Stimulated activated CD8-positive, alpha-beta memory T cell treated with anti-CD3 and anti-CD28 coated beads, Interleukin-15, amount 100 ng/mL, for 48 hours (primary cell): ENCODE measurements at regions not wholly inside any gene's neighbourhood (a gene's known extent, or its start where the extent isn't known, plus 50 kb on each side); places are given as distances from the start of the nearest gene placed in this dataset.
"Not testable (repeated sequence)": the region's sequence is repeated elsewhere in the genome, so short reads cannot be mapped to it uniquely, and the experiment has no call there.

Experiments used
- DNase-seq, 2 donors: peaks; one replicate each; pipeline ENCODE4 v3.0.0-alpha.2; 2020; ENCODE audit warnings: low read depth in 2 of 2

- no peak for DNase-seq
These were observed 913.9 kb downstream of the TLE4 start for GRCh38 chr9:80485420-80486250.

DNA sequence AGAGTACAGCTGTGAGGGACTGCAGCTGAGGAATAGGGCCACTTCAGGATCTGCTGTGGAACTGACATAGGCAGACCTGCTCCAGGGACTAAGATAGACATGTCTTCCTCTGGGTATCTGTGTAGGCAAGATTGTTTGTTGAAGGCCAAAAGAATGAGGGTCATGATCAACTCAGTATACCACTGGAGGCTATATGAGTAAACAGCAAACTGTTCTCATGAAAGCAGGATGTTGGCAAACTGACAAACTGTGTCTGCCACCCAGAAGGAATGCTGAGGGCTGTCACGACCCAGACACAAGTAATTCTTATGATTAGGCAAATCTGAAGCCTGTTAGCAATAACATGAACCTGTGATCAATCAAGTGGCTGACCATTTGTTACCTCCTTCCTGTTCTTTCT is 910.5 kb downstream of the TLE4 start:
- DNase-seq = not testable (repeated sequence)

- DNase-seq = no peak
These were observed 895.9 kb downstream of the TLE4 start for GRCh38 chr9:80467632-80468031.

- DNase-seq = no peak
These were observed 893.8 kb downstream of the TLE4 start for GRCh38 chr9:80465556-80465955.

DNA sequence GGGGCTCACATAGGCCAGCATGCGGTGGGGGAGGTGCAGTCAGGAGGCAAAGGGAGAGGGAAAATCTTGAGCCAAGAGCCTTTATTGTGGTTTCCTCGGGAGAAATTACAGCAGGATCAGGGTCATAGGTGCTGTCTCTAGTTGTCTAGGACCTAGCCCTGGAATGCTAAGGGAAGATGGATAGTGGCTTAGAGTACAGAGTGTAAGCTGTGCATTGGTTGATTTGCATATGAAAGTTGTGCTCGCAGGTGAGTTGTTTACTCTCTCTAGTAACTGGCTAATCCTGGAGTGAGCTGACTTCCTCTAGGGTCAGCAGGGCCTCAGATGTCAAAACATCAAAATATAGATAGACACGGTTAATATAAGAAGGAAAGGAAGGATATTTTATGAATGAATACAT is 877.7 kb downstream of the TLE4 start:
- DNase-seq = no peak

DNA sequence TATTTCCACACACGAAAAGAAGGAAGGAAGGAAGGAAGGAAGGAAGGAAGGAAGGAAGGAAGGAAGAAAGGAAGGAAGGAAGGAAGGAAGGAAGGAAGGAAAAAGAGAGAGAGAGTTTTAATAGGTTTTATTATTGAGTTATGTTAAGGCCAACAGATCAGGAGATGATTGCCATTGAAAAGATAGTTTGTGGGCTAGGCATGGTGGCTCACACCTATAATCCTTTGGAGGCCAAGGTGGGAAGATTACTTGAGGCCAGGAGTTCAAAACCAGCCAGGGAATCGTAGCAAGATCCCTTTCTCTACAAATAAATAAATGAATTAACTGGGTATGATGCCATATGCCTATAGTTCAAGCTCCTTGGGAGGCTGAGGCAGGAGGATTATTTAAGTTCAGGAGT is 877.2 kb downstream of the TLE4 start:
- no peak for DNase-seq

DNA sequence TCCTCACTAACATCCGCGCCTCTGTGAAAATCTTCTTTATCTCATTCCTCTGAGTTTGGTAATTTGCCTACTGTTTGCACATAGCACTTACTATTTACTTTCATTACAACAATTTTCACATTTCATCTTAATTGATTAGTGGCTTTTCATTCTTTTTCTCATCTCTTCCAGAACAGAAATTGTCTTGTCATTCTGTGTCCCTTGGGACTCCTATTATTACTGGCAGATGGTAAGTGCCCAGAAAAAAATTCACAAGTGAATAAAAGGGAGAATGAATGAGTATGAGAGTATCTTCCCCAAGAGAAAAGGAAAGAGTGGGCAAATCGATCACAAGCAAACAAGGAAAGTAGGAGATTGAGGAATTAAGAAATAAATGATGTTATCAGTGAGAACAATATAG is 876.1 kb downstream of the TLE4 start:
- no peak for DNase-seq

DNA sequence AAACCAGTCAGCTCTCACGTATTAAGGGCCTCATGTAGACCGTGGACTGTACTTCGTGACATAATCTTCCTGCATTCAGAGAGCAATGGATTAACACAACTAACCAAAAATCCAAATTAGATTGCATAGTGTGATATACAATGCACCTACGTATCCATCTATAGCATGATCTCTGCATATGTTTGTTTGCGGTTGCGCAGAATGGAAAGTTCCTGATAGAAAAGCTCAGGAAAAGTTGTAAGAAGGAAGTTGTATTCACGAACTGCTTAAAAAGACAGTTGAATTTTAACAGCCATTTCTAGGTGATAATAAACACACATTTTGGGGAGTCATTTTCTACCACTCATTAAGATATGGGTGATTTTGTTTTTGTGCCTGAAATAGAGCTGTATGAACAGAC is 869.0 kb downstream of the TLE4 start:
- no peak for DNase-seq

DNA sequence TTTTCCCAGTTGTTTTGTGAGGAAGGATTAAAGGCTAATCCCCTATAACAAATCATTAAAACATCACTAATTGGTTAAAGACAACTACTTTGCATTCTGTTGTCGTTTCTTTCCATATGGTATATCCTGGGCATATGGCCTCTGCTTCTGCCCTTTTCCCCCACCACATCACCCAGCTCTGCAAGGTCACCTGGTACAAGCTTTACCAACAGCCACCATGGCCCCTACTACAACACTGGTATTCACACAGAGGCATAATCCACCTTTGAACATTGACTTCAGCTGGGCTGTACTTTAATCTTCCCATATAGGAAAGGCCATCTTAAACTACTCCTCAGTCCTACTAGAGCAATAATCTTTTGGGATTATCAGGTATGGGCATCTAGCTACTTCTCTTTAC is 866.1 kb downstream of the TLE4 start:
- DNase-seq = no peak

DNA sequence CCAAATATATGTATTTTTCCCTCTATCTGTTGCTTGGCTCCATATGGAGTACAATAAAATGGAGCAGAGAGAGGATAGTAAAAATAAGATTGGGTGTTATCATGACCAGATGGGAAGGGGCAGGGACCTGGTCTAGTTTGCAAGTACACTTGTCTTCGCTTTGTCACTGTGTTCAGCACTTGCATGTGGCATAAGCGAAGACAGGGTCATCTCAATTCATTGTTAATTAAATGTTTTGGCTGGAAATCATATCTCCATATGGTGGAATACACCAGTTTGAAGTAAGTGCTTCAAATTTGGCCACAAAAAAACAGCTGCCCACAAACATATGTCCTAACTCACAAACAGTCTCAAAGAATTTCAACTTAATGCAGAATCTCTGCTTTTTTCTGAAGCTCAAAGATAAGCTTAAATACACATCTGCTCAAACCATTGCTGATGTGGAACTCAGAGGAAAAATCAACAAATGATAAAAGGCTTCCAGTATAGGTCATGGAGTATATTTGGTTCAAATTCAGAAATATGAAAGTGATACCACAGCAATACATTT is 865.4 kb downstream of the TLE4 start:
- no peak for DNase-seq

GRCh38 chr9:80435591-80435990 is 863.8 kb downstream of the TLE4 start:
- no peak for DNase-seq

DNA sequence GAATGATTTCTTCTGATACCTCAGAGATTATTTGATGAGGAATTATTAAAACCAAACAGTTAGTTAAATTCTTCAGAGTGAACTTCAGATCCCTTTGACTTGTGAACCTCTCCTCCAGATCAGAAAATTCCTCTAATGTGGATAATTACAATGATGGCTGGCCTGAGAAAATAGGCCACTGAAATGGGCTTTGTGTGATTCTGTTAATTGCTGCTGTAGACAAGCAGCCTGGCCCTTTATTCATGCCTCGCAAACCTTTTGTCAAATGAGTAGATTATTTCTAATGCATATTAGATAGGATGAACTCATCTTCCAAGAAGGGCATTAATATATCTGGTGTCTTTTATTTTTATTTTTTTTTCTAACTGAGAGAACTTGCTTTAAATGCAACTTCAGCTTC is 855.2 kb downstream of the TLE4 start:
- DNase-seq = no peak

DNA sequence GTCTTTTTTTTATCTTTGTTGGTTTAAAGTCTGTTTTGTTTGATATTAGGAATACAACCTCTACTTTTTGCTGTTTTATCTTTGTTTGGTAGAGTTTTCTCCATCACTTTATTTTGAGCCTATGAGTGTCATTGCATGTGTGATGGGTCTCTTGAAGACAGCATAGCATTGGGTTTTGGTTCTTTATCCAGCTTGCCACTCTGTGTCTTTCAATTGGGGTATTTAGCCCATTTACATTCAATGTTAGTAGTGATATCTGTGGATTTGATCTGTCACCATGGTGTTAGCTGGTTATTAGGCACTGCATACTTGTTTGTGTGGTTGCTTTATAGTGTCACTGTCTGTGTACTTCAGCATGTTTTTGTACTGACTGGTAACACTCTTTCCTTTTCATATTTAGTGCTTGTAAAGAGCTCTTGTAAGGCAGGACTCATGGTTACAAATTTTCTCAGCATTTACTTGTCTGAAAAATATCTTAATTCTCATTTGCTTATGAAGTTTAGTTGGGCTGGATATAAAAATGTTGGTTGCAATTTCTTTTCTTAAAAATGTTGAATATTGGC is 845.5 kb downstream of the TLE4 start:
- DNase-seq = no peak

DNA sequence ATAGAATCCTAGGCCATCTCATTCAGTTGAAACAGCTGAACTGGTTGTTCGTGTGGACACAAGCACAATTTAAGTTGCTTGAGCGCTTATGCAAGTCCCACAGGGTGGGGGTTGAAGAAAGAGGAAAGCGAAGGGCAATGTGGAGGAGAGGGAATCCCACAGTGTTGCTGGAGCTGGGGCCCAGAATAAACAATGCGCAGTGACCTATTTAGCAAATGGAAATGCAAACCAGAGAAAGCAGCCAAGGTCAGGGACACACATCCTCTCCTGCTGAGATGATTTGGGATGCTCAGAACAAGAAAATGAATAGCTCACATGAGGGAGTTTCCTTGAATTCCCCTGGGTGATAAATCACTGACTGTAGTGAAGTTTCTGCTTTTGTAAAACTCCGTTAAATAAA is 838.3 kb downstream of the TLE4 start:
- DNase-seq = no peak

DNA sequence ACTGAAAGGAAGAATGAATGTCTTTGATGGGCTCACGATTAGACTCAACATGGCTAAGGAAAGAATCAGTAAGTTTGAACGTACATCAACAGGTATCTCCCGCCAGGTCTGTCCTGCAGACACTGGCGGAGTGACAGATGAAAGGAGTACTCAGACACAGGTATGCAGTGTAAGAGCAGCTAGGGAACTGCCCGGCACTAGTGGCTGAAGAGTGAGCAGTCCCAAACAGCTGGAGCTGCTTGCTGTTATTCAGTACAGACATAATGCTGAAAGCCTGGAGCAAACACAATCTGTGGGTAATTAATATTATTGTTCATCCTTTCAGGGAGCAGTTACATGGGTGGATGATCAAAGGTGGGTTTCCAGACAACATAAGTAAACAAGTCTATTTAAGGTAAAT is 835.5 kb downstream of the TLE4 start:
- DNase-seq = no peak

GRCh38 chr9:80401243-80401642 is 829.5 kb downstream of the TLE4 start:
- no peak for DNase-seq

GRCh38 chr9:80400624-80401230 is 829.0 kb downstream of the TLE4 start:
- no peak for DNase-seq

GRCh38 chr9:80399606-80400005 is 827.8 kb downstream of the TLE4 start:
- no peak for DNase-seq

- DNase-seq = no peak
These were observed 816.1 kb downstream of the TLE4 start for GRCh38 chr9:80387828-80388227.

DNA sequence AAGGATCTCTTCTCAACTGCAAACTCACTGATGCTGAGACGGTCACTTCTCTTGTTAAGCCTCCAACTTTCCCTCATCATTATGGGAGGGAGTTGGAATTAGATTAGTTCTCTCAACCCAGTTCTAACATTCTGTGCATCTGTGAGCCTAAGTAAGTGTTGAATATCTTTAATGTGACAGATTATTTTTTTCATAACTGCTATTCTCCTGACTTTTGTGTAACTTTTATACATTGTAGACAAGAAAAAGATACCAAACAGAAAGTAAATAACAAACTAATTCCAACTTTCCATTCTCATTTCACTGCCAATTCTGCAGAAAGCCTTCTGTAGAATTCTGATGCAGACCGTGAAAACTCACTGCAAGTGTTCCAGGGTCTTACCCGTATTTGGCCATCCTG is 813.5 kb downstream of the TLE4 start:
- DNase-seq = no peak

DNA sequence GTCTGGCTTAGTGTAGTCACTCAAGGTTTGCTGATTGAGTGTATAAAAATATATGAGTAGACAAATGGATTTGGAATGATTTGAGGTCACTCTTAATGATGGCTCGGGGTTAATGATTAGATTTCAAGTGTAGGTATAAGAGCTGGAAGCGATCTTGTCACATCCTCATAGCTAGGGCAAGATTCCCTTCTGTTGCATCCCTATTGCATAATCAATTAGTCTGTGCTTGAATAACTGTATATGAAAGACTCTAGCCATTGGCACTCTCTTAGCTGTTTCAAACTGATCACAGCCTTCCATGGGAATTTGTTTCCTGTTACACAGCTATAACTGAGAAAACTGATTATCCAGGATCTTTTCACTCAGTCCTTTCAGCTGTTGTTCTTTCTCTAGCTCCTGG is 811.6 kb downstream of the TLE4 start:
- no peak for DNase-seq

DNA sequence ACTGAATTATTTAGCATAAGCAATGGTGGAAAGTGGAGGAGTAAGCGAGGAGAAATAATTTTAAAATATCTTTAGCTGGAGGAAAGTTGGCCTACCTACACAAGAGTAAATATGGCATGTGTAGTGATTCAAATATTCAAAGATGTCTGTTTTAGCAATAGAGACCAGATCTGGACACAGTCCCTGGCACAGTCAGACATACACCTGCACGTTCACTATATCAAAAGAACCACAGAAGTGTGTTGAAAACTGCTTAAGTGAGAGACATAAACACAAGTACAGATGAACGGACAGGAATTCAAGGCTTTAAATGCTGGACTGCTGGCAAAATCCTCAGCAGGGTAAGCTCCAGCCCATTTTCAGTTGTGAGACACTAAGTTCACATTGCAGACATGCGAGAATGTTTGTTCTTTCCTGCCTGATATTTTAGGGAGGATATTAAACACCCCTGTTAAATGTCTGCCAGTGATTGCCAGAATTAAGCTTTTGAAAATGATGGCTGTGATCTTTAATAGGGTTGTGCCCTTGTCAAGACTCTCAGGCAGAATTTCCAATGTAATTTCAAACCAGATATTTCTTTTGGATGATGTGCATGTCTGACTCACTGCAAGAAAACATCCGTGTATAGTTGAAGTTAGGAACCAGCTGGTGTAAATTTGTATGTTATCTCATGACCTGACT is 810.6 kb downstream of the TLE4 start:
- DNase-seq = no peak
